Fibroblast of peridontal ligament (primary cell): ENCODE measurements at regions not wholly inside any gene's neighbourhood (a gene's known extent, or its start where the extent isn't known, plus 50 kb on each side); places are given as distances from the start of the nearest gene placed in this dataset.

Source experiments
- DNase-seq: peaks from one replicate; pipeline ENCODE4 v3.0.0-alpha.2; 2010; ENCODE audit errors: extremely low read depth

GRCh38 chr3:176794406-176794805, 402.9 kb downstream of the TBL1XR1 start:
- no peak for DNase-seq

- no peak for DNase-seq
These were observed 407.3 kb downstream of the TBL1XR1 start for GRCh38 chr3:176789947-176790346.

- DNase-seq = peak; percentile 3
These were observed 408.0 kb downstream of the TBL1XR1 start for GRCh38 chr3:176789281-176789705.

GRCh38 chr3:176787506-176787905, 409.8 kb downstream of the TBL1XR1 start:
- no peak for DNase-seq

- peak; percentile 14 for DNase-seq
These were observed 412.1 kb downstream of the TBL1XR1 start for GRCh38 chr3:176785171-176785570.

GRCh38 chr3:176780766-176781165, 416.5 kb downstream of the TBL1XR1 start:
- no peak for DNase-seq

- no peak for DNase-seq
These were observed 420.6 kb downstream of the TBL1XR1 start for GRCh38 chr3:176776622-176777175.

GRCh38 chr3:176769547-176770190, 427.6 kb downstream of the TBL1XR1 start:
- DNase-seq = no peak

GRCh38 chr3:176767385-176767784, 429.9 kb downstream of the TBL1XR1 start:
- DNase-seq = peak; percentile 71

- no peak for DNase-seq
These were observed 430.4 kb downstream of the TBL1XR1 start for GRCh38 chr3:176766862-176767261.

GRCh38 chr3:176765382-176765900, 431.8 kb downstream of the TBL1XR1 start:
- peak; percentile 15 for DNase-seq

GRCh38 chr3:176759815-176760506, 437.3 kb downstream of the TBL1XR1 start:
- no peak for DNase-seq

- no peak for DNase-seq
These were observed 439.9 kb downstream of the TBL1XR1 start for GRCh38 chr3:176757429-176757828.

- no peak for DNase-seq
These were observed 441.3 kb downstream of the TBL1XR1 start for GRCh38 chr3:176755977-176756376.

- no peak for DNase-seq
These were observed 441.7 kb downstream of the TBL1XR1 start for GRCh38 chr3:176755552-176755951.

GRCh38 chr3:176741664-176742047, 455.6 kb downstream of the TBL1XR1 start:
- peak; percentile 8 for DNase-seq

GRCh38 chr3:176740906-176741663, 456.2 kb downstream of the TBL1XR1 start:
- DNase-seq = no peak

- DNase-seq = peak; percentile 5
These were observed 458.1 kb downstream of the TBL1XR1 start for GRCh38 chr3:176739159-176739558.

GRCh38 chr3:176737480-176738110, 459.7 kb downstream of the TBL1XR1 start:
- DNase-seq = no peak

GRCh38 chr3:176734146-176734545, 463.1 kb downstream of the TBL1XR1 start:
- DNase-seq = no peak

- DNase-seq = no peak
These were observed 472.9 kb downstream of the TBL1XR1 start for GRCh38 chr3:176724394-176724759.
